Stimulated activated CD8-positive, alpha-beta memory T cell treated with anti-CD3 and anti-CD28 coated beads, Interleukin-12 subunit alpha, Interleukin-12 subunit beta, amount 100 ng/mL, for 24 hours (primary cell): ENCODE measurements at regions not wholly inside any gene's neighbourhood (a gene's known extent, or its start where the extent isn't known, plus 50 kb on each side); places are given as distances from the start of the nearest gene placed in this dataset.

ENCODE experiments used
- DNase-seq: peaks from one replicate; pipeline ENCODE4 v3.0.0-alpha.2; 2020; ENCODE audit errors: extremely low read depth

- no peak for DNase-seq
These were observed 376.9 kb downstream of the HHIPL2 start for GRCh38 chr1:222171005-222171404.

- no peak for DNase-seq
These were observed 379.3 kb downstream of the HHIPL2 start for GRCh38 chr1:222168621-222169020.

- no peak for DNase-seq
These were observed 380.0 kb downstream of the HHIPL2 start for GRCh38 chr1:222167896-222168295.

GRCh38 chr1:222167111-222167510 is 380.8 kb downstream of the HHIPL2 start:
- no peak for DNase-seq

DNA sequence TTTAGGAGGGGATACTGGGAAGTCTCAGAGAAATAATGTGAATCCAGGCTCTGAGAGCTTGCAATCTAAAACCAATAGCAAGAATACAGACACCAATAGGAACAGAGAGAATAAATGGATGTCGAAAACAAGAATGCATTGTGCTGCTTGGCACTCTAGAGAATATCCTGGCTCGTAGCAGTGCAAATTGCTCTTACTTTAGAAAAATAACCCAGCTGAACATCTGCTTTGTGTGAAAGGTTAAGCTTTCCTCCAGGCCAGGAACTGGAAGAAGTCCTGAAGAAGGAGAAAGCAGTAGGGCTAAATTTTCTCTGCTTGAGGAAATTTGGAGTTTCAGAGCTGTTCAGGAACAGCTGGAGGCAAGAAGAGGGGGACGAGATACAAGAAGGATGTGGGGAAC is 382.3 kb downstream of the HHIPL2 start:
- DNase-seq, result no peak

DNA sequence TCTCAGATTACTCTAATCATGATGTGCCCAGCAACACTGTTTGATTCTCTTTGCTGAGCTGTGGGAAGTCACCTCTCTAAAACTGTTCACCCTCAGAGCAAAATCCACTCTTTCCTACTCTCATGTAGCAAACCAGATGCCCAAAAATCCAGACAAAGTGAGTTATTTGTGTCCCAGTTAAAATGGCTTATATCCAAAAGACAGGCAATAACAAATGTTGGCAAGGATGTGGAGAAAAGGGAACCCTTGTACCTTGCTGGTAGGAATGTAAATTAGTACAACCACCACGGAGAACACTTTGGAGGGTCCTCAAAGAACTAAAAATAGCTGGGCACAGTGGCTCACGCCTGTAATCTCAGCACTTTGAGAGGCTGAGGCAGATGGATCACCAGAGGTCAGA is 384.0 kb downstream of the HHIPL2 start:
- DNase-seq, result no peak

DNA sequence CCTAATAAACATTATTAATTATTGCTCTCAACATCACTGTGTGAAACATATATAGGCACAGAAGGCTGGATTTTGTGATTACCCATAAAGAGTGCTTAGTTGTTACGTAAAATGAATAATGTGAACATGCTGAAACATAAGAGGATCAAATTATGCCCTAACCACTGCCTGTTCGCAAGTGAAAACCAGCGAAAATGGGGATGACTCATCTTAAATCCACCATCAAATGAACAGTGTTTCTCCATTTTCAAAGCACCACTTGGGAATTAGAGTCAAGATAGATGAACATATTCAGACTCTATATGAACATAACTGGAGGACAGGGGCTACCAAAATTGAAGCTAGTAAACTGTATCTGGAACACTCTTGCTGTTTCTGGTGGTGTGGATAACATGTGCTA is 386.2 kb downstream of the HHIPL2 start:
- no peak for DNase-seq

GRCh38 chr1:222157612-222158011 is 390.3 kb downstream of the HHIPL2 start:
- DNase-seq, result no peak

DNA sequence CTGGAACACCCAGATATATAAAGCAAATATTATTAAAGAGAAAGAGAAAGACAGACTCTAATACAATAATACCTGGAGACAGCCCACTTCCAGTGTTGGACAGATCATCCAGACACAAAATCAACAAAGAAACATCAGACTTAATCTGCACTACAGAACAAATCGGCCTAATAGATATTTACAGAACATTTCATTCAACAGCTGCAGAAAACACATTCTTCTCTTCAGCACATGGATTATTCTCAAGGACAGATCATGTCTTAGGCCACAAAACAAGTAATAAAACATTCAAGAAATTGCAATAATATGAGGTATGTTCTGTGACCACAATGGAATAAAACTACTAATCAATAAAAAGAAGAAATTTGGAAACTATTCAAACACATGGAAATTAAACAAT is 398.3 kb upstream of the DUSP10 start:
- no peak for DNase-seq

- DNase-seq, result no peak
These were observed 396.2 kb upstream of the DUSP10 start for GRCh38 chr1:222138095-222138494.

GRCh38 chr1:222136869-222137268 is 395.0 kb upstream of the DUSP10 start:
- DNase-seq, result no peak

GRCh38 chr1:222129041-222129440 is 387.2 kb upstream of the DUSP10 start:
- no peak for DNase-seq

- no peak for DNase-seq
These were observed 385.8 kb upstream of the DUSP10 start for GRCh38 chr1:222127526-222128152.

DNA sequence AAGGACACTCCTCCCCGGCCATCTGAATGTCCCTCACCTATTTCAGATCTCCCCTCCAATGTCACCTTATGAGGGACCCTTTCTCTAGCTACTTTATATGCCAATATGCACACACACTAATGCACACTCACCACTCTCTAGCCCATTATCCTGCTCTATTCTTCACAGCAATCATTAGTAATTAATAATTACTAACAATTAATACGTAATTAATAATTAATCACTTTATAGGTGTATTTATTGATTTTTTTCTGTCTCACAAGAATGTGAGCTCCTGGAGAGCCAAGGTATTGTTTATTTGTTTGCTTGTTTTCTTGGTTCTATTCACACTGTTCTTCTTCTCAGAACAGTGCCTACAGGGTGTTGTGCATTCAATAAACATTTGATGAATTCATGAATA is 385.2 kb upstream of the DUSP10 start:
- DNase-seq, result no peak

GRCh38 chr1:222126052-222126451 is 384.2 kb upstream of the DUSP10 start:
- DNase-seq, result no peak

- no peak for DNase-seq
These were observed 382.7 kb upstream of the DUSP10 start for GRCh38 chr1:222124602-222125001.

GRCh38 chr1:222123111-222123510 is 381.2 kb upstream of the DUSP10 start:
- DNase-seq, result no peak

GRCh38 chr1:222117809-222118208 is 375.9 kb upstream of the DUSP10 start:
- no peak for DNase-seq

GRCh38 chr1:222114536-222115156 is 372.8 kb upstream of the DUSP10 start:
- DNase-seq, result no peak

DNA sequence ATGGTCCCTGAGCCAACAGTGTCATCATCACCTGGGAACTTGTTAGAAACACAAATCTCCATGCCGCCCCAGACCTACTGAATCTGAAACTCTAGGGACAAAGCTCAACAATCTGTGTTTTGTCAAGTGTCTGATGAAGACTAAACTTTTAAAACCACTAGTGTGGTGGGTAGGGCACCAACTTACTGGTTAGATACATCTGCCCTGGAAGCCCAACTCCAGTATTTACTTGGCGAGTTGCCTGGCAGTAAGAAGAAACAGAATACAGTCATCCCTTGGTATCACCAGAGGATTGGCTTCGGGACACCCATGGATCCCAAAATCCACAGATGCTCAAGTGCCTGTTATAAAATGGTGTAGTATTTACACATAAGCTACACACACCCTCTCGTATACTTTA is 367.9 kb upstream of the DUSP10 start:
- DNase-seq, result no peak

- DNase-seq, result no peak
These were observed 366.1 kb upstream of the DUSP10 start for GRCh38 chr1:222107975-222108374.

DNA sequence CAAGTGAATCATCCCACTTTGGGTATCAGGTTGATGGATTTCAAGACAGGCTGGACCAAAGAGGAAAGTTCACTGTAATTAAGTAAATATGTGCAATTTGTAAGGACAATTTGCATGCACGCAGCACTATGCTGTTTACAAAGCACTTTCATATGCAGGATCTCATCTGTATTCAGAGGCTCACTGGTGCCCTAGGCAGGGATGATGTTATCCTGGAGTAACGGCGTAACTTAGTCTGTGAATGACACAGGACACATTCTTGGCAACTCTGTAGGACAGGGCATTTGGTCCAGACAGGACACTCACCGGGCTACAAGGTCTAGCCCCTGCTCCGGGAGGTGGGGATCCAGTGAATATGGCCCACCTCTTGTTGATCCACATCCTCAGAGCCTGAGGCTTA is 365.4 kb upstream of the DUSP10 start:
- no peak for DNase-seq

DNA sequence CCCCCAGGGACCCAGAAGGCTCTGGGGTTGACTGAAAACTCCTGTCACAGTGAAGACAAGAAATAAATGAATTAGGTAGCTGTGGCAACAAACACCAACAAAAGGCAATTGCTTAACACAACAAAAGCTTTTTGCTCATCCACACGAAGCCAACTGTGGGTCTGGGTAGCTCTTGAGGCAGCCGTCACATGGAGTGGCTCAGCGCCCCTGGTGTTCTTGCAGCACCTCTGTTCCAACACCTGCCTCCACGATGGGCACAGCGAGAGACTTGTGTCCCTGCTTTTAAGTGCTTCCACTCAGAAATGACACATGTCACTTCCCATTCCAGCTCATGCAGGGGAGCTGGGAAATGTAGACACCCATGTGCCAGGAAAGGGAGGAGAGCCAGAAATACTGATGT is 364.5 kb upstream of the DUSP10 start:
- no peak for DNase-seq

DNA sequence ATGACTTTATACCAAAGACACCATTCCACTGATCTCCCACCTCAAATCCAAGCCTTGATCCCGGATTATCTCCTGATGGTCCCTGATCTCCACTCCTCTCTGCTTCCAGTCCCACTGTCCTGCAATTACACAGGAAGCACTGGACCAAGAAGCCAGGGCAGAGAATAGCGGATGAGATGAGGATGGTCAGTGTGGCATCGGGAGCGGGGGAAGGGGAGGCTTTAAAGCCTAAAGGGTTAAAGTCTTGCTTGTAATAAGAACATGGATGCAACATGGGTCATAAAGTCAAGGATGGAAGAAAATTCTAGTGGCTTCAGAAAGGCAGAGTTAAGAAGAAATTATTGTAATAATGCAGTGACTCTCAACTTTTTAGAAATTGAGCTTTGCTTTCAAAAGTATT is 364.0 kb upstream of the DUSP10 start:
- DNase-seq, result no peak
